ENCODE measurements at regions not wholly inside any gene's neighbourhood (a gene's known extent, or its start where the extent isn't known, plus 50 kb on each side); places are given as distances from the start of the nearest gene placed in this dataset.

- H3K4me3 ChIP-seq: no peak overlapping the region
- intact Hi-C loops (cut with DNase I; ENCODE audit: low total_unique reads): no loop called here
- H3K27me3 ChIP-seq: no peaks in the 10 kb centered on the region
- TF ChIP-seq CTCF (IDR thresholded peaks at IDR 0.05): no peak
- no peaks in the 10 kb centered on the region for H3K9me3 ChIP-seq
- no peak for DNase-seq
- H3K36me3 ChIP-seq: no peaks in the 10 kb centered on the region
- H3K27ac ChIP-seq: no peak overlapping the region
- H3K4me1 ChIP-seq: no peaks in the 10 kb centered on the region
Observed at GRCh38 chr17:55612691-55613141, 101.5 kb upstream of the SMIM36 start.

GRCh38 chr17:55607731-55608341, 96.6 kb upstream of the SMIM36 start:
- Histone ChIP-seq H3K27ac (no peak overlapping the region), H3K4me3 (no peak overlapping the region), H3K9me3 (no peaks in the 10 kb centered on the region), H3K36me3 (no peaks in the 10 kb centered on the region), H3K27me3 (no peaks in the 10 kb centered on the region), H3K4me1 (no peaks in the 10 kb centered on the region)
- intact Hi-C loops (cut with DNase I; ENCODE audit: low total_unique reads): no loop called here
- DNase-seq: peak in 1 of 2 donors; percentile 46
- no peak for TF ChIP-seq CTCF (IDR thresholded peaks at IDR 0.05)

GRCh38 chr17:55606488-55606815, 95.2 kb upstream of the SMIM36 start:
- intact Hi-C loops (cut with DNase I; ENCODE audit: low total_unique reads): no loop called here
- Histone ChIP-seq H3K27ac (no peak overlapping the region), H3K36me3 (no peaks in the 10 kb centered on the region), H3K27me3 (no peaks in the 10 kb centered on the region), H3K4me3 (no peak overlapping the region), H3K9me3 (no peaks in the 10 kb centered on the region), H3K4me1 (no peaks in the 10 kb centered on the region)
- no peak for DNase-seq
- TF ChIP-seq CTCF (IDR thresholded peaks at IDR 0.05): no peak

- intact Hi-C loops (cut with DNase I; ENCODE audit: low total_unique reads): no loop called here
Observed at GRCh38 chr17:55605705-55606487, 94.6 kb upstream of the SMIM36 start.

GRCh38 chr17:55601874-55602364, 90.7 kb upstream of the SMIM36 start:
- Histone ChIP-seq H3K27me3 (no peaks in the 10 kb centered on the region), H3K36me3 (no peaks in the 10 kb centered on the region), H3K9me3 (peaks cover 6 to 20% (median 15%) of the 10 kb centered on the region in 3 donors), H3K27ac (no peak overlapping the region), H3K4me3 (no peak overlapping the region), H3K4me1 (no peaks in the 10 kb centered on the region)
- peak; percentile 30 to 46 for TF ChIP-seq CTCF (IDR thresholded peaks at IDR 0.05)
- no peak for DNase-seq
- intact Hi-C loops (cut with DNase I; ENCODE audit: low total_unique reads): no loop called here

More at GRCh38 chr17:55605705-55606487, 94.6 kb upstream of the SMIM36 start:
- H3K4me3 ChIP-seq: no peak overlapping the region
- H3K36me3 ChIP-seq: no peaks in the 10 kb centered on the region
- H3K27me3 ChIP-seq: no peaks in the 10 kb centered on the region
- DNase-seq: no peak
- TF ChIP-seq CTCF (IDR thresholded peaks at IDR 0.05): no peak
- H3K9me3 ChIP-seq: no peaks in the 10 kb centered on the region
- no peak overlapping the region for H3K27ac ChIP-seq
- H3K4me1 ChIP-seq: no peaks in the 10 kb centered on the region
